ENCODE measurements at regions not wholly inside any gene's neighbourhood (a gene's known extent, or its start where the extent isn't known, plus 50 kb on each side); places are given as distances from the start of the nearest gene placed in this dataset.

- no peak for TF ChIP-seq EZH2 (IDR thresholded peaks at IDR 0.05; ENCODE audit: low read length, unreplicated experiment)
- no peak for TF ChIP-seq EZH2phosphoT487 (IDR thresholded peaks at IDR 0.05; ENCODE audit: borderline replicate concordance, low read length)
- TF ChIP-seq CTCF (conservative IDR thresholded peaks at IDR 0.05; ENCODE audit: low read depth, low read length), result no peak
Measured at GRCh38 chr3:146746190-146746589, 141.0 kb upstream of the PLSCR5 start.
